ENCODE measurements at regions not wholly inside any gene's neighbourhood (a gene's known extent, or its start where the extent isn't known, plus 50 kb on each side); places are given as distances from the start of the nearest gene placed in this dataset.

GRCh38 chr5:3911111-3911510 is 315.5 kb downstream of the IRX1 start:
- Histone ChIP-seq H3K18ac (ENCODE audit: insufficient read length, low read depth, low read length) (no peak overlapping the region), H3K23me2 (ENCODE audit: insufficient read length, low read depth, low read length, poor library complexity, severe bottlenecking) (no peaks in the 10 kb centered on the region), H3K23ac (ENCODE audit: insufficient read length, low read depth, low read length) (no peak overlapping the region), H3K14ac (ENCODE audit: insufficient read depth, low read length) (no peak overlapping the region), H3K4ac (ENCODE audit: low read depth, low read length) (no peak overlapping the region), H3K79me2 (ENCODE audit: insufficient read depth, low read length) (no peaks in the 10 kb centered on the region), H3T11ph (ENCODE audit: low read length) (no peak overlapping the region), H4K8ac (replicated peaks; ENCODE audit: insufficient read length, low read depth, low read length) (no peak overlapping the region), H3K9me3 (ENCODE audit: control insufficient read depth, low read depth, low read length) (no peaks in the 10 kb centered on the region), H3K27ac (ENCODE audit: insufficient read length, low read depth, low read length) (no peak overlapping the region), H4K91ac (ENCODE audit: insufficient read length, low read depth, low read length) (no peak overlapping the region), H3K4me1 (ENCODE audit: insufficient read depth, low read length) (no peaks in the 10 kb centered on the region), H2BK15ac (ENCODE audit: low read depth, low read length) (no peak overlapping the region), H2BK12ac (ENCODE audit: insufficient read length, low read depth, low read length) (no peak overlapping the region), H3K27me3 (ENCODE audit: insufficient read depth, low read length) (no peaks in the 10 kb centered on the region), H2AK5ac (ENCODE audit: insufficient read length, low read length) (no peak overlapping the region), H3K56ac (ENCODE audit: insufficient read length, low read depth, low read length) (no peak overlapping the region), H2BK20ac (ENCODE audit: low read depth, low read length, poor library complexity, severe bottlenecking) (no peak overlapping the region), H2AFZ (ENCODE audit: low read length) (no peak overlapping the region), H3K9ac (ENCODE audit: extremely low read depth, insufficient read length, low read length) (no peak overlapping the region), H2BK5ac (ENCODE audit: insufficient read length, low read length) (no peak overlapping the region), H4K5ac (ENCODE audit: insufficient read length, low read depth, low read length) (no peak overlapping the region), H3K4me2 (ENCODE audit: insufficient read depth, insufficient read length, low read length) (no peak overlapping the region), H2BK120ac (ENCODE audit: low read depth, low read length, poor library complexity, severe bottlenecking) (no peak overlapping the region), H3K79me1 (ENCODE audit: insufficient read depth, low read depth, low read length, poor library complexity, severe bottlenecking) (no peaks in the 10 kb centered on the region), H4K20me1 (ENCODE audit: control insufficient read depth, insufficient read depth, insufficient read length) (no peaks in the 10 kb centered on the region)
- no CpG with 5 or more reads among the region's 1 CpG for WGBS (ENCODE audit: extremely low coverage, insufficient read length, low lambda C conversion rate)
- Mint-ChIP-seq H3K36me3 (ENCODE audit: insufficient read depth in 1 of 3, low read depth in 3 of 3) (no peaks in the 10 kb centered on the region), H3K4me3 (no peak overlapping the region), H3K27me3 (ENCODE audit: low read depth) (peaks cover 7% of the 10 kb centered on the region; the same call in 1 of the 2 replicates), H3K9me3 (peaks cover 0 to 2% of the 10 kb centered on the region in 2 experiments; a peak in 2 of 5 replicates), H3K27ac (no peak overlapping the region), H3K4me1 (no peaks in the 10 kb centered on the region)
- no peak for DNase-seq
- TF ChIP-seq, protein P1, sequence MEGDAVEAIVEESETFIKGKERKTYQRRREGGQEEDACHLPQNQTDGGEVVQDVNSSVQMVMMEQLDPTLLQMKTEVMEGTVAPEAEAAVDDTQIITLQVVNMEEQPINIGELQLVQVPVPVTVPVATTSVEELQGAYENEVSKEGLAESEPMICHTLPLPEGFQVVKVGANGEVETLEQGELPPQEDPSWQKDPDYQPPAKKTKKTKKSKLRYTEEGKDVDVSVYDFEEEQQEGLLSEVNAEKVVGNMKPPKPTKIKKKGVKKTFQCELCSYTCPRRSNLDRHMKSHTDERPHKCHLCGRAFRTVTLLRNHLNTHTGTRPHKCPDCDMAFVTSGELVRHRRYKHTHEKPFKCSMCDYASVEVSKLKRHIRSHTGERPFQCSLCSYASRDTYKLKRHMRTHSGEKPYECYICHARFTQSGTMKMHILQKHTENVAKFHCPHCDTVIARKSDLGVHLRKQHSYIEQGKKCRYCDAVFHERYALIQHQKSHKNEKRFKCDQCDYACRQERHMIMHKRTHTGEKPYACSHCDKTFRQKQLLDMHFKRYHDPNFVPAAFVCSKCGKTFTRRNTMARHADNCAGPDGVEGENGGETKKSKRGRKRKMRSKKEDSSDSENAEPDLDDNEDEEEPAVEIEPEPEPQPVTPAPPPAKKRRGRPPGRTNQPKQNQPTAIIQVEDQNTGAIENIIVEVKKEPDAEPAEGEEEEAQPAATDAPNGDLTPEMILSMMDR (conservative IDR thresholded peaks at IDR 0.05) = no peak

Data from H9 (cell line).